Glomerular visceral epithelial cell (primary cell): ENCODE measurements at regions not wholly inside any gene's neighbourhood (a gene's known extent, or its start where the extent isn't known, plus 50 kb on each side); places are given as distances from the start of the nearest gene placed in this dataset.

Experiments used
- DNase-seq: peaks from one replicate; pipeline ENCODE4 v3.0.0-alpha.2; 2016; ENCODE audit errors: extremely low spot score

- no peak for DNase-seq
Measured at GRCh38 chr2:8424997-8425900, 256.6 kb upstream of the ID2 start.

DNA sequence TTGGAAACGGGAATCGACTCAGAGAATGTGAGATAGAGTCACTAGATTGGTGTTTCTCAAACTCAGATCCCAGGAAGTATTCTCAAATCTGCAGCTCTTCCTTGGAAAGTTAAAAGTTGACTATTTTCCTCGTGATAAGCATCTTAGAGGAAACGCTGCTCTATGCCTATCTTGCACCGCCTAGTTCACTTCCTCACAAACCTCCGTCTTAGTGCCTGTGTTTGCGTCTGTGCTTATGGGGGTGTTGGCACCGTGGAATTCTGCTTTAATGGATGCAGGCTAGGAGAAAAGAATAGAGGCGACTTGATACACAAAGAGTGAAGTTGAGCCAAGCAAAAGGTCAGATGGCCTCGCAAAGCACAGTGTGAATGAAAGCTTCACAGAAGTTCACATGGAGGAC, 255.3 kb upstream of the ID2 start:
- DNase-seq, result no peak

GRCh38 chr2:8427211-8427610, 254.6 kb upstream of the ID2 start:
- DNase-seq, result no peak

DNA sequence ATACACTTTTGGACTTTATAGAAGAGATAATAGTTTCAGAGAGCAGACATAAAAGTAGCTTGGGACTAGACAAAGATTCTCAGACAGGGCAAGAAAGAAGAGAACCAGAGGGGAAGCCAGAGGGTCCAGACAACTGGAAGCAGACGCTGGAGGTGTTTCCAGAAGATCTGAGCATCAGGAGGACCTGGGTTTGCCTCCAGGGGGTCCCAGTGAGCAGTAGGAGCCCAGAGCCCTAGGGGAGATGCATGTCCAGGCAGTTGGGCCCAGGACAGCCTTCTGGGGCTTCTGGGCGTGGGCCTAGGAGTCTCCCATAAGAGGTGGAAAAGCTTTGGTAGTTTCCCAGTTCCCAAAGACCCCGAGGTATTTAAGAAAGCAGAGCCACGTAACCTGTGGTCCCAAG, 251.2 kb upstream of the ID2 start:
- DNase-seq, result no peak

- DNase-seq, result no peak
Measured at GRCh38 chr2:8431446-8432125, 250.3 kb upstream of the ID2 start.

DNA sequence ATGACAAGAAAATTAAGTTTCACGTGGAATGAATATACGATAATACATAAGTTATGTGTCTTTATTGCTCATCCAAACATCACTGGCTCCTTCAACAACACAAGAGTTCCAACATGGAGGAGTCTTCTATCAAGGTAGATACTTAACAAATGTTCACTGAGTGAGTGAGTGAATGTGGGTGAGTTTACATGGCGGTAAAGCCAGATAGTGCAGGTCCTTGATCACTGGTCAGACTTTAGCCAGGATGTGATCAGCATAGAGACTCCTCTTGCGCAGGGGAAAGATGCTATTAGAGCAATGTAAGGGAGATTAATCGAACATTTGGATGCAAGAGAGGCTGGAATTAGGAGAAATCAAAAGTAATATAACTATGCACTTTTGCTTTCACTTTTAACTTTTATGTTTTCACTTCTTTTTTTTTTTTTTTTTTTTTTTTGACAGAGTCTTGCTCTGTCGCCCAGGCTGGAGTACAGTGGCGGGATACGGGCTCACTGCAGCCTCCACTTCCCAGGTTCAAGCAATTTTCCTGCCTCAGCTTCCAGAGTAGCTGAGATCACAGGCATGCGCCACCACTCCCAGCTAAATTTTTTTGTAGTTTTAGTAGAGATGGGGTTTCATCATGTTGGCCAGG, 249.0 kb upstream of the ID2 start:
- DNase-seq, result no peak

- no peak for DNase-seq
Measured at GRCh38 chr2:8433390-8433789, 248.5 kb upstream of the ID2 start.

GRCh38 chr2:8435608-8436007, 246.2 kb upstream of the ID2 start:
- no peak for DNase-seq

GRCh38 chr2:8436585-8436984, 245.3 kb upstream of the ID2 start:
- no peak for DNase-seq

DNA sequence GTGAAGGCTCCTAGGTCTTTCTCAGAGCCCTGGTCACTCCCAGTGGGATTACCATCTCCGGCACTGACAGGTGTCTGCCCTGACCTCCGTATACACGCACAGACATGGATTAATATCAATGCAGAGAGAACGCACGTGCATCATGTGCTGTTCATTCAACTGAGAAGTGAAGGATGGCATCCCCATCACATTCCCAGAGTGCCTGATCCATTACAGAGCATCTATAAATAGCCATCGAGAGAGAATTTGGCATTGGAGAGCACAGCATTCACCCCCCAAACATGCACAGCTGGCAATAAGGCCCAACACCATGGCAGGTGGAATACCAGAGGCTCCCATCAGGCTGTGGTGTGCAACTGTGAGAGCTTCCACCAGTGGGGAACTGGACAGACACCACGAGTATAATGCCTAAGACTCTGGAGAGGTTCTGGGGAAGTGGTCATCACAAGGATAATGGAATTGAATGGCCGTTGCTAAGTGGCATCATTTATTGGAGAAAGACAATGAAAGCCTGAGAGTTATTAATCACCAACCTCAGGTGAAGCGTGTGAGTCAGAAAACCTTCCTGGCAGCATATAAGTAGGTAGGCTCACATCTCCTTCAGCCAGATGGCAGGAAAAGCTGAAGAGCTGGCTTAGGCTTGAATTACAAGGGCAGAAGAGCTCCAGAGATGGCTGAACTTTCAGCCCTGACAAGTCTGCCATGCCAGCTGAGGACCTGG, 244.5 kb upstream of the ID2 start:
- peak; percentile 44 for DNase-seq

DNA sequence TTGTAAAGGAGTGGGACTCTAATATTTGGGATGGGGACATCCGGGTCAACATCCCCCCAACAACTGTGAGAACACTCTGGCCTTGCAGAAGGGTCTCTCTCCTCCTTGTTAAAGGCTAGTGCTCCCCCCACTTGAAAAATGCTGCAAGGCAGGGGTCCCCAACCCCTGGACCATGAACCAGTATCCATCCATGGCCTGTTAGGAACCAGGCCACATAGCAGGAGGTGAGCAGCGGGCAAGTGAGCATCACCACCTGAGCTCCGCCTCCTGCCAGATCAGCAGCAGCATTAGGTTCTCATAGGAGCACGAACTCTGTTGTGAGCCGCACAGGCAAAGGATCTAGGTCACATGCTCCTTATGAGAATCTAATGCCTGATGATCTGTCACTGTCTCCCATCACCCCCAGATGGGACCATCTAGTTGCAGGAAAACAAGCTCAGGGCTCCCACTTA, 243.9 kb upstream of the ID2 start:
- DNase-seq, result no peak

GRCh38 chr2:8438476-8438875, 243.4 kb upstream of the ID2 start:
- DNase-seq, result no peak

DNA sequence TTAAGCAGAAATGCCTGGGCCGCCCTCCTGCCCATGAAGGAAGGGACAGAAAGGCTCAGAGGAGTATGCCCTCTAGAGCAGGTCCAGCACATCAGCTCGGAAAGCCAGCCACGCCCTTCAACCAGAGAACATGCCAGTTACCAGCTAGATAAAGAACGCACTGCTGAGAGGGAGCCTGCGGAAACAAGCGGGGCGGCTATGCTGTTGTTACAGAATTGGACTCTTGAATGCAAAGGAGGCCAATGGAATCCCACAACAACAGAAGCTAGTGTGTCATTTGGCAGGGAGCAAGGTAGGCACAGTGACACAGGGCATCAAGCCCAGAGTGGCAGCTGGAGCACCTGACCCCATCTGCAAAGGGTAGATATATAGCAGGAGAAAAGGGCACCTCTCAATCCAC, 242.9 kb upstream of the ID2 start:
- no peak for DNase-seq

GRCh38 chr2:8440029-8440778, 241.7 kb upstream of the ID2 start:
- DNase-seq, result no peak

- DNase-seq, result no peak
Measured at GRCh38 chr2:8441371-8441770, 240.5 kb upstream of the ID2 start.

GRCh38 chr2:8441986-8442385, 239.9 kb upstream of the ID2 start:
- no peak for DNase-seq

GRCh38 chr2:8442833-8443486, 238.9 kb upstream of the ID2 start:
- DNase-seq, result no peak

- DNase-seq, result no peak
Measured at GRCh38 chr2:8445580-8445979, 236.3 kb upstream of the ID2 start.

- DNase-seq, result peak; percentile 16
Measured at GRCh38 chr2:8446751-8447150, 235.1 kb upstream of the ID2 start.

GRCh38 chr2:8447610-8448221, 234.1 kb upstream of the ID2 start:
- DNase-seq, result peak; percentile 13
